ENCODE measurements at regions not wholly inside any gene's neighbourhood (a gene's known extent, or its start where the extent isn't known, plus 50 kb on each side); places are given as distances from the start of the nearest gene placed in this dataset.
A peak's percentile ranks its signal among the peaks of the same experiment; 100 is the strongest.

DNA sequence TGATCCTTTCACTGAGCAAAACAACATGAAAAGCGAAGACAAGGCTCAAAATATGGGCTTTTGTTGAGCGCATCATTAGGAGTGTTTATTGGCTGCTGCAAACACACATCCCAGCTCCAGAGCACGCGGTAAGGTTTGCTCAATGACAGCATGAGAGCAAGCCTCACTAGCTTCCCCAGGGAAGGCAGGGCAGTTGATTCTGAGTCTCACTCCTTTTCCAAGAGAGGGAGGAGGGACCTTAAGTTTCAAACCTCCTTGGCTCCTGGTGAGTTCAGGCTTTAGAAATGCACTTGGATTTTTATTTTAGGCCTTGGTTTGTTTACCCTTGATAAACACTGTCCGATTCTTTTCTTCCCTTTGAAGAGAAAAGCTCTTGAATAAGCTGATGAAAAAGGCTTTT is 69.1 kb upstream of the CACNA2D3 start:
- Histone ChIP-seq H3K4me3 (replicated peaks in 1 of 3) (no peak overlapping the region), H3K9me3 (no peaks in the 10 kb centered on the region), H3K4me1 (no peaks in the 10 kb centered on the region), H3K36me3 (no peaks in the 10 kb centered on the region), H3K27me3 (no peaks in the 10 kb centered on the region), H3K27ac (no peak overlapping the region)
- WGBS, 2 donors, result 54 to 58% methylated on average over 5 of the region's 5 CpGs
- no peak for DNase-seq
- TF ChIP-seq POLR2A (IDR thresholded peaks at IDR 0.05), result no peak
- no peak for TF ChIP-seq CTCF (IDR thresholded peaks at IDR 0.05)
- intact Hi-C loops (cut with DNase I), result no loop called here

GRCh38 chr3:54047568-54047967 is 74.8 kb upstream of the CACNA2D3 start:
- no peak overlapping the region for H3K27ac ChIP-seq
- no peak overlapping the region for H3K4me3 ChIP-seq (replicated peaks in 1 of 3)
- TF ChIP-seq POLR2A (IDR thresholded peaks at IDR 0.05), result no peak
- no peak for TF ChIP-seq CTCF (IDR thresholded peaks at IDR 0.05)
- no peaks in the 10 kb centered on the region for H3K4me1 ChIP-seq
- 82 to 87% methylated on average over 5 of the region's 5 CpGs for WGBS, 2 donors
- DNase-seq, result no peak
- no peaks in the 10 kb centered on the region for H3K27me3 ChIP-seq
- H3K36me3 ChIP-seq, result no peaks in the 10 kb centered on the region
- intact Hi-C loops (cut with DNase I), result no loop called here
- H3K9me3 ChIP-seq, result no peaks in the 10 kb centered on the region

DNA sequence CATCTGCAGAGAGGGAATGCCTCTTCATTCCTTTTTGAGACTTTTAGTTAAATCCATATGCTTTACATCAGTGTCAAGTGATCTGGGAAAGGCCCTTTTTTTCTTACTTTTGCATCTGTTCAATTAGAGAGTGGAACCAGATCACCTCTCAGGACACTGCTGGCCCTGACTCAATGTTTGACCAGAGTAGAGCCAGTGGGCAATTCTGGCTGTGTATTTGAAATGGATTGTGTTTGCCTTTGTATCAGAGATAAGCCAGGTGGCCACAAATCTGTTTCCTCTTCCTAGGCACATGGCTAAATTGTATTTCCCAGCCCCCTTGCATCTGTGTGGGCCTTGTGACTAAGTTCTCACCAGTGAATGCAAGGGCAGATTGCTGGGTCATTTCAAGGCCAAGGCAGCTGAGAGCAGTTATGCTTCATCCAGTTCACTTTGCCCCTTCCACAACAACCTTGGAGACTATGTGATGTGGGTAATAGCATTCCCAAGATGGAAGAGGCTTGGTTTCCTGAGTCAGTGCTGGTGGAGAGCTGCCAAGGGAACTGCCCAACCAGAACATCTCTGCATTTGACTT is 75.6 kb upstream of the CACNA2D3 start:
- H3K36me3 ChIP-seq, result no peaks in the 10 kb centered on the region
- H3K4me3 ChIP-seq (replicated peaks in 1 of 3), result no peak overlapping the region
- TF ChIP-seq POLR2A (IDR thresholded peaks at IDR 0.05) (no peak), CTCF (IDR thresholded peaks at IDR 0.05) (no peak)
- H3K9me3 ChIP-seq, result no peaks in the 10 kb centered on the region
- H3K27ac ChIP-seq, result no peak overlapping the region
- H3K4me1 ChIP-seq, result no peaks in the 10 kb centered on the region
- DNase-seq, result peak; percentile 40 to 44
- no peaks in the 10 kb centered on the region for H3K27me3 ChIP-seq
- intact Hi-C loops (cut with DNase I), result no loop called here

DNA sequence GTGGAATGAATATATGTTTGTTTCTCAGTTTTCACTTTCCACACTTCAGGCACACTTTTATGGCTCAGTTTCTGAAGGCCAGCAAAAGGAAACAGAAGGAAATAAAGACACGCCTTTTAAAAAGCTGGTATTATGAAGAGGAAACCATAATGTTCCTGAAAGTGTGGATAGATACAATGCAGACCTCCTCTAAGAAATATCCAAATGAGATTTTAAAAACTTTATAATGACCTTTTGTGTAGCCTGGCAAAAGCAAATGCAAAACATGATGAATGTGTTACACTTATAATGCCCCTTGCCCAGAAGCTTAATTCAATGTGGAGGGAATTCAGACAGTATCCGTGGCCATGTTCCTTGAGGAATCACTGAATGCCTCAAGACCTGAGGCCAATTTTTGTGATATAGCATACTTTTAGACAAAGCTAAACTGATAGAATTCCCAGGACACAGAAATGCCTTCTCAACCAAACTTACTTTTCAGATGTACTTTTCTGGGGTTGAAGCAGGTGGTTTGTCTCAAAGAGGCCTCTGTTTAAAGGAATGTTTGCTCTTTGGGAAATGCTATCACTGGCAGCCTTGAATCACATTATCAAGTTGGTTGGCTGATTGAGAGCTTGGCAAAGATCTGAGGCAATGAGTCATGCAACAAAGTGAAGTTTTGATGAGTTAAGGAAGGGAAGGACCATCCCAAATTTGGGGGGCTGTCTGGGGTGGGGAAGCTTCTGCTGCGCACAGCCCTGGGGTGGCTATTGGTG is 77.1 kb upstream of the CACNA2D3 start:
- Histone ChIP-seq H3K27me3 (no peaks in the 10 kb centered on the region), H3K36me3 (no peaks in the 10 kb centered on the region), H3K4me3 (replicated peaks in 1 of 3) (no peak overlapping the region), H3K9me3 (no peaks in the 10 kb centered on the region), H3K4me1 (no peaks in the 10 kb centered on the region), H3K27ac (no peak overlapping the region)
- intact Hi-C loops (cut with DNase I), result no loop called here
- TF ChIP-seq POLR2A (IDR thresholded peaks at IDR 0.05) (no peak), CTCF (IDR thresholded peaks at IDR 0.05) (no peak)
- 83 to 84% methylated on average over 3 of the region's 3 CpGs for WGBS, 2 donors
- no peak for DNase-seq

DNA sequence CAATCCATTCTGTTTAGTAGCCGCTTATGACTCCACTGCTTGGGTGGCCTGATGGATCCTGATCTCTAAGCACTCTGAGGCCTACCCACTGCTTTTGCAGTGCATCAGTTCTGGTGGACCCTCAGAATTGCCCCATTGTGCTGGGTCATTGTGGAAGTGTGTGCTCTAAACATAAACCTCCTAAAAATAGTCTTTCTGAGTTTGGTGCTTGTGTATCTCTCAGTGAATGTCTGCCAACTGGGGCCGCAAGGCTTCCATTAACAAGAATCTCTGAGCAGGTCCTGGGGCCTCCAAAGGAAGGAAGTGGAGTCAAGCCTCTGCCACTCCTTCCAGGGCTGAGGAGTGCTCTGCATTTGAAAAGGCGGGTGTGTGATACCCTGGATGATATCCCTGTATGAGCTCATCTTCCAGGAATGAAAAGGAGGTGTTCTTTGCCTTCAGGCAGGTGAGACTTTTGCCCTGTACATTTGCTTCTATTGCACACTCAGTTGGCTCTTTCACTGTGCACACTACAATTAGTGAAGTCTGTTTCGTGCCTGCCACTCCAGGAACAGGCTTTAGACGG is 80.0 kb upstream of the CACNA2D3 start:
- no peak overlapping the region for H3K27ac ChIP-seq
- H3K4me3 ChIP-seq (replicated peaks in 1 of 3), result no peak overlapping the region
- H3K36me3 ChIP-seq, result no peaks in the 10 kb centered on the region
- intact Hi-C loops (cut with DNase I), result no loop called here
- TF ChIP-seq POLR2A (IDR thresholded peaks at IDR 0.05), result no peak
- no peak for TF ChIP-seq CTCF (IDR thresholded peaks at IDR 0.05)
- no peak for DNase-seq
- 85 to 91% methylated on average over 5 of the region's 5 CpGs for WGBS, 2 donors
- H3K27me3 ChIP-seq, result no peaks in the 10 kb centered on the region
- H3K9me3 ChIP-seq, result no peaks in the 10 kb centered on the region
- H3K4me1 ChIP-seq, result no peaks in the 10 kb centered on the region

Data from thyroid gland (tissue), 4 donors.